ENCODE measurements at regions not wholly inside any gene's neighbourhood (a gene's known extent, or its start where the extent isn't known, plus 50 kb on each side); places are given as distances from the start of the nearest gene placed in this dataset.

DNA sequence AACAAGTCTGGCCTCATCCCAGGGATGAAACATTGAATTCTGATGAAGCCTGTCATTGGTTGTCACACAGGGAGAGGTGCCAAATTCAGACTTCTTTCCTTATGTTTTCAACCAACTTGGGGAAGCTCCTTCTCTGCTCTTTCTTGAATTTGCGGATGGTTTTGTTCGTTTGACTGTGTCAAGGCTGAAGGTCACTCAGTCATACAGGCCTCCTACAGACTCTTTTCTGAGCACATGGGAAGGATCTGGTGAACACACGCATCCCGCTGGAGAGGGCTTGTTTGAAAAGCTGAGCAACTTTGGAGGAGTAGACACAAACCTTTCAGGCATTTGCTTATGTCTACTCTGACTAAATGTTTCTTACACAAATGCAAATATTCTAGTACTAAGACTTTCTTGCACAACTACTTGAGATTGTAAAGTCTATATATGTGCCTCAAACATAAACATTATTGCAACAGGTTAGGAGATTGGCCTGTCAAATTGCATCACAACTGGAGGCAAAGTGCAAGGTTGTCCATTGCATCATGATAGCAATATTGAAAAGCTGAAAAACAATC is 151.5 kb upstream of the NR3C1 start:
- DNase-seq, result no peak

DNA sequence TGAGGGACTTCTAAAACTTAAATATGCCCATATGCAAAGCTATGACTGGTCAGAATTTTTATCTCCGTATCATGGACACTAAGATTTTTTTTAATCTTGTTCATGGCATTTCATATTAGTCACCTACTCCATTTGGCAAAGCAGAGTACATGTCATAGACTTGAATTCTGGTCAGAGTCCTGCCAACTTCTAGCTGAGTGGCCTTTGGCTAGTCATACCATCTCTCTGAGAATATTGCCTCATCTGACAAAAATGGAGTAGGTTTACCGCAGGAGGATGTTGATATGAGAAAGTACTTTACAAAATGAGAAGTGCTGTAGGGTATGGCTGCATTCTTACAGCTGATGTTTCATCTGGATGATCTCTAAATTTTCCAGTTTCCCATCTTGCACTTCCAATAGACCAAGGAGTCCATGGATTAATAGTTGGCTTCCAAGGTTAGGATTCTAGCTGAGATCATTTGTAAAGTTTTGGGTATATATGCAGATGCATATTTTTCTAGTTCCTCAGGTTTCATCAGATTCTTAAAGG is 150.8 kb upstream of the NR3C1 start:
- DNase-seq, result no peak

DNA sequence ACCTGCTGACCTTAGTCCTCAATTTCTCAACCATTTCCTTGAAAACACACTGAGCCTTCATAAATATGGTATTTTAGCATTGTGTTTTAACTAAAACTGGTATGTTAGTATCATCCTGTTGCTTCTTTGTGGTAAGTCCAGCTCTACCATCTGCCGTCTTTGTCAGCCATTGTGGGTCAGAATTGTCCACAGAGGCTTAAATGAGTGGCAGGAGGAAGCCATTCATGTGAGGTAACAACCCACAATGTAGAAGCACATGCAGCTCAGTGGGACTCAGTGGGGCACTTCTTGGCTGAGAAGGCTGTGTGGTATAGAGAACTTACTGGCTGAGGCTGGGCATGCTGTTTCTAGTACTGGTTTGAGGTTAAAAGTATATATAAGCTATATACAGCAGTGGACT is 149.2 kb upstream of the NR3C1 start:
- DNase-seq, result no peak

DNA sequence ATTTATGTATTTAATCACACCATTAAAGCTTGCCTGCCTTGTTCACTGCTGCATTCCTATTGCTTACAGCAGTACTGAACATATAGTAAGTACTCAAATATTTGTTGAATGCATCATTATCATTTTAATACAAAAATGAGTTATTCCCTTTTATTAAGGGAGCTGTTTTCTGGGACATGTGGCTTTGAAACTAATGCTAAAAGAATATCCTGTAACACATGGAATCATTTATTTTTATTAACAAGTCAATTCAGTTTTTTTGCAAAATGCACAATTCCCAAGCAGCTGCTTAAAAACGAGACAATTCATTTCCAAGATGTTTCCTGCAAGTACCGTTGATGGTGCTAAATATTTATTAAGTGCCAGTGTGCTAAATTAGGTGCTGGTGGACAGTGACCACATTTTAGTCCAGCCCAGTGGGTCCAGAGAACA is 148.3 kb upstream of the NR3C1 start:
- no peak for DNase-seq

DNA sequence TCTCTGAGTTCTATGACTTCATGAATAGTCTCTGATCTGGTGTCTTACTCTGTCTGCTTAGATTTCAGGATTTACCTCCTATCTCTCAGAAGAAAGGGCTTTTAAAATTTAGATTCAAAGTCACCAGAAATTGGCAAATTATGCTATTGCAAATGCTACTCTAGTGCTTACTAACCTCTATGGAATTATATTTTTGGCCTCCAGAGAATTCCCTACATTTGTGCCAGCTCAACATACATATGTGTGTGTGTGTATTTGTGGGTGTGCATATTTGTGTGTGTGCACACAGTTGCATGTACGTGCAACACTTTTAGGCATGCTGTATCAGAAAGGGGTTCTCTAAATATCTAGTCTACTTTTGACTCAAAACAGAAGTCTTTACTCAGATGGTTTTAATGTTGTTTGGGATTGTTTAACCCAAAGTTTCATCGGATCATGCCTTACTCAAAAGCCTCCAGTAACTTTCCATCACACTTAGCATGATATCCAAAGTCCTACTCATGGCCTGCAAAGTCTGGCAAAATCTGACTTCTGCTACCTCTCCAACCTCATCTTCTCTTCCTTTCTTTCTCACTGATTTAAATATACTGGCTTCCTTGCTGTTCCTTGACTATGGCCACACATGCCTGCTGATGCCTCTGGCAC is 147.6 kb upstream of the NR3C1 start:
- no peak for DNase-seq

DNA sequence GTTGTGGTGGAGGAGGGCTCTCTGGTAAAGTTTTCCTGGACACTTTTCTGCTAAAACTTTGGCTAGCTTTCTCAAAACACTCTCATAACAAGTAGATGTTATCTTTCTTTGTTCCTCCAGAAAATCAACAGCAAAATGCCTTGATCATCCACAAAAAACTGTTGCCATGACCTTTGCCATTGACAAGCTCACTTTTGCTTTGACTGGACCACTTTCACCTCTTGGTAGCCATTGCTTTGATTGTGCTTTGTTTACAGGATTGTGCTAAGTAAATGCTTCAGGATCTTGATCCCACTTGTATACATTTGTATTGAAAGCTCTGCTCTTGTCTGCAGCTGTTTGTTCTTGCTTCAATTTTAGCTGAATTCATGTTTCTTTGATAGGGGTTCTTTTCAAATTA is 143.9 kb upstream of the NR3C1 start:
- no peak for DNase-seq

DNA sequence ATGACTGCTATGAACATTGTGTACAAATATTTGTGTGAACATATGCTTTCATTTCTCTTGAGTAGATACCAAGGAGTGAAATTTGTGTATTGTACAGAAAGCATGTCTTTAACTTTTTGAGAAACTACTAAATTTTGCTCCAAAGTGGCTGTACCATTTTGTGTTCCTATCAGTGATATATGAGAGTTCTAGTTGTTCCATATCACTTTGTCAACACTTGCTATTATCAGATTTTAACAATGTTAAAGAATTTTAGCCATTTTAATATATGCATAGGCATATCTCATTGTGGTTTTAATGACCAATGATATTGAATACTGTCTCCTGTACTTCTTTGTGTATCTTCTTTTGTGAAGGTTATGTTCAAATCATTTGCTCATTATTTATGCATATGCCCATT is 142.9 kb upstream of the NR3C1 start:
- no peak for DNase-seq

DNA sequence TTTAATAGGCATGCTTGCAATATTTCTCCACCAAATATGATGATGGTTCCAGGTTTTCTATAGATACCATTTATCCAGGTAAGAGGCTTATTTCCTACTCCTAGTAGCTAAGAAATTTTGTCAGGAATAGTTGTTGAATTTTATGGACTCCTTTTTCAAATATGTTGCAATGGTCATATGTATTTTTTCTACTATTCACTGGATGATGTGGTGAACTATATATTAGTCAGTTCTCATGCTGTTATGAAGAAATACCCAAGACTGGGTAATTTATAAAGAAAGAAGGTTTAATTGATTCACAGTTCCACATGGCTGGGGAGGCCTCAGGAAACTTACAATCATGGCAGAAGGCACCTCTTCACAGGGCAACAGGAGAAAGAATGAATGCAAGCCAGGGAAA is 141.1 kb upstream of the NR3C1 start:
- no peak for DNase-seq

DNA sequence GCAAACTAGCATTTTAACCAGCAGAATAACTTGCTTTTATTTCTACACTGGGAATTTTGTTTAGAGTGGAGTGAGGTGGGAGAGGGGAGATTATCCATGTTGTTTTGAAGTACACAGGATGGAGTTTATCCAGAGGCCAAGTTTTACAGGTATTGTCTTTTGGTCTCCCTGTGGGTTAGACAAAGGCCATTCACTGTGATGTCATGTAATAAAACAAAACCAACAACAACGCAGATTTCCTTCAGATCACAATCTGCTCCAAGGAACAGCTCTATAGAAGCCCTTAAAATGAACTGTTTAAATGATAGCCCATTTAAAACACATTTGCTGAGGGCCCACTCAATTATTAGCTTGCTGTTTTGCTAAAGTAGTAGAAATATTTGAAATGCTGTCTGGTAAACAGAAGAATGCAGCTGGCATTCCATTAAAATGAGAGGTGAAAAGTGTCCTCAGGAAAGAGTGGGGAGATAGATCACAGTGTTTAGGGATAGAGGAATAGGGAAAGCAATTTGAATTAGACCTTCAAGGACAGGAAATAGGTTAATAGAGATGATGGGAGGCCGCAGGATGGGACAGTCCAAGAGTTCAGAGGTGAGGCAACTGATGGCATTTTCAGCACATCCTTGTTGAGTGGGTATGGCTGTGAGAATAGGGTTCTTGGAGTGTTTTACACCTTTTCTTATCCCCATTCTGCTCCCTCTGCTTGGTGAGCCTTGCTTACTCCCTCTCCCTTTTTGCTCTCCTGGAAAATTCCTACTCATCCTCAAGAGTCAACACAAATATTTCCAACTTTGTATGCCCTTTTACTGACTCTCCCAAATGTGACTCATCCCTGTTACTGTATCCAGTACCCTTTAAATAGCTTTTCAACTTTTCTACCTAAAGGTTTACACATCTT is 140.1 kb upstream of the NR3C1 start:
- DNase-seq, result no peak

DNA sequence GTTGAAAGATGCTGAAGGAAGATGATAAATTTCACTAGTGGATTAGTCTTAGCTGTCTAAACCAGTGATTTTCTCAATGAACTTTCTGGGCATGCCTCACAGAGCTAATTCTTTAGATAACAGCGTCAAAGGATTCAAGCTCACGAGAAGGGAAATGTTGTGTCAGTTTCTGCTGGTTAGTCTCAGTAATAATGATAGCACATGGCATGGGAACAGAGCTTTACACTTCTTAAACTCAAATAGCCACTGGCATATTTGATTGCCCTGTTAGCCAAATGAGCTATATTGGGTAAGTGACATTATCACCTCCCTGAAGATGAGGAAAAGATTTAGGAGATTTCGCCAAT is 139.3 kb upstream of the NR3C1 start:
- DNase-seq, result no peak

DNA sequence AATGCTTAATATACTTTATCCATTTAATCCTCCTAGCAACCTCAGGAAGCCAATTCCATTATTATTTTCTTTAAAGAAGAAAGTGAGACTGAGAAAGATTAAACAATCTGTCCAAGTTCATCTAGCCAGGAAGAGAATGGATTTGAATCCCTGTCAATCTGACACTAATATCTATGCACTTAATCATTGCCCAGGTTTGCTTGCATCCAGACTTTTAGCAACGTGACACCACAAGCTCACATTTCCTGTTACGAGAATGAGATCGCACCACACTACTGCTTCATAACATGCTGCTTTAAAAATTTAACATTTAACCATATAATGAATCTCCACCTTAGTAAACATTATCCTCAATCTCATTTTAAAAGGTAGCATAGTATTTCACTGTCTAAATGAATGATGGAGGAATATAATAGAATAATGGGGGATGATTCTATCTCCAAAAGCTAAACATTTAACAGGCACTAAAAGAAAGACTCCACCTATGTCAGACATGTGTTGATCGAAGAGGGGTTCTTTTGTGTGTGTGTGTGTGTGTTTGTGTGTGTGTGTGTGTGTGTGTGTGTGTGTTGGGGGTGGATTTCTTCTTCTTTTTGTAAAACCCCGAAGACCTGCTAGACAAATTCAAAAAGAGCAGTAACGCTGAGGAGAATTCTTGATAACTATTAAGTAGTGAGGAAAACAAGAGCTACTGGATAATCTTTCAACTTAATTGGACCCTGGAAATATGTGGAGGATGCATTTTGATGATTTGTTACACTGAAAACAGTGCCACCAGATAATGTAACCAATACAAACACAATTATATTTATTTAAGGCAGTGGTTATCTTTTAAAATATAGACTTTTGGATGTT is 138.7 kb upstream of the NR3C1 start:
- no peak for DNase-seq

DNA sequence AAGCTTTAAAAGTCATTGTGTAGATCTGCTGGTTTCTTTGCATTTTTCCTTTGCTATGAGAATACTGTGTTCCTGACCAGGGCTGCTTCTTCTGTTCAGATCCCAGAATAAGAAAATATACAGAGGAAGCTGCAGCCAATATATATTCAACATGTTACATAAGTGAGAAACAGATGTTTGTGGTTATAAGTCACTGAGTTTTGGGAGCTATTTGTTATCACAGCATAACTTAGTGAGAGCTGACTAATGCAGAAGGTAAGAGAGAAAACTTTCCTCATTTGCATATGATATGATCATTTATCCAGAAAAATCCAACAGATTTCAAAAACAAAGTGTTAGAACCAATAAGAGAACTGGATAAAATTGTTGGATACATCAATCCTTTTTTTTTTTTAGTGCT is 136.3 kb upstream of the NR3C1 start:
- no peak for DNase-seq

DNA sequence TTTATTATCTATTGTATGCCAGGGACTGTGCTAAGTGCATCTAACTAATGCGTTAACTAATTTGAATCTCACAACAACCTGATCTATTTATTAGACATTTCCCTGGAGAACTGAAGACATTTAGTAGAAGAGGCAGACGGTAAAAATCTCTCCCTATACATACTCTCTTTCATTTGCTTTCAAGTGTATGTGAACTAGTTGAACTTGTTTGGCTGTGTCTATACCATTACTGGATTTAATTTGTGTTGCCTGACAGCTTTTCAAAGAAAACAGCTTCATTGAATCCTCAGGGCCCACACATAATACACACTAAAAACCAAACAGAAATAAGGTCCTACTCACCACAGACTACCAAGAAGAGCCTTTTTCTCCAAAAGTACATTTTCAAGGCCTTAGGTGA is 133.6 kb upstream of the NR3C1 start:
- no peak for DNase-seq

DNA sequence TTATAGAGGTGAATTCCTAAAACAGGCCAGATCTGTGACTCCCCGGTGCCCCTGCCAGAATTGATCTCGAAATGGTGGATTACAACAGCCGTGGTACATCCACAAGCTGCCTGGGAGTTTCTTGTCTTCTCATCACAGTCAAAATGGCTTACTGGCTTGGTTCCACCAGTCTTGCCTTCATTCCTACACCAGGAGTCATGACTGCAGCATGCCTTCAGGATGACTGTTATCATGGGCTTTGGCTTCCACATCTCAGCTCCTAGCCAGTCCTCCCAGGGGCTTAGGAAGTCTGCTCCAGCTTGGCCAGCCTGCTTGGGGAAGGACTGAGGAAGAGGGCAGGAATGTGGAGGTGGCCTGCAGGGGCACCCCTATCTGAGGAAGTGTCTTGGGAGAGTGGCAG is 132.9 kb upstream of the NR3C1 start:
- DNase-seq, result no peak

DNA sequence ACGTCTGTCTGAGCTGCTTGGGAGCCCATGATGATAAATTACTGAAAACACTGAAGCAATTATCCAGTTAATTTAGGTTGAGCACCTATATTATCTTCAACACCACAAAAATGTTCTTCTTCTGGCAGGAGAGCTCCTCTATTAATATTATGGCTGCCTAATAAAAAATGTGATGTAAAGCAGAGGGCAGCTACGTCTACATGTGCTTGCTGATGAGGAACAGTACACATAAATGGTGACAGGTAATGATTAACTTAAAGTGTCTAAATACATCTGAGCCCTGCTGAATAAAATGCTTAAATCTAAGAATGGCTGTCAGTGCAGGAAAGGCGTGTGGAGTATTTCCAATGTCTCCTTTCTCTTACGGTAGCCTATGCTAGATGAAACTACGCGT is 131.3 kb upstream of the NR3C1 start:
- no peak for DNase-seq

DNA sequence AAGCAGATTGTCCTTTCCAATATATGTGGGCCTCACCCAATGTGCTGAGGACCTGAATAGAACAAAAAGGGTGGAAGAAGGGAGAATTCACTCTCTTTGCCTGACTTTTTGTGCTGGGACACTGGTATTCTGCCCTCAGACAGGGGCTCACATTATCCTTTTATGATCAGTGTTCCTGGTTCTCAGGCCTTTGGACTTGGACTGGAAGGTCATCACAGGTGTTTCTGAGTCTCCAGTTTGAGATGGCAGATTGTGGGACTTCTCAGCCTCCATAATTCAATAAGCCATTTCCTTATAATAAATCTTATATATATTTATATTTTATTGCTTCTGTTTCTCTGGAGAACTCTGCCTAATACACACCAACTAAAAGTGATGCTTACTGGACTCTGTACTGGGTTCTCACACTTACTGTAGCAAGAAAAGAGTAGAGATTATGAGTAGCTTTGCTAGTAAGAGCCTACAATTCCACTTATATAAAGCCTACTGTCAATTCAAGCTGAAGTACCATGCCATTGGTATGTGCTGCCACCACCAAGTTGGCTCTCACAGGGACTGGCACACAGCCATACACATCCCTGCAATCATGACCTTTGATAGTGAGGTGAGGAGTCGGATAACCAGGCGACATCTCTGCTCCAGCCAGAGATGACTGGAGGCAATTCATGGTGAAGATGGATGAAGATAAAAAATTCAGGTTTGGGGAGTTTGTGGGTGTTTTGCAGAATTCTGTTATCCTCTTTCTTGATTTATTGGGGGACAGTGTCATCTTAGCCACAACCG is 130.7 kb upstream of the NR3C1 start:
- no peak for DNase-seq

DNA sequence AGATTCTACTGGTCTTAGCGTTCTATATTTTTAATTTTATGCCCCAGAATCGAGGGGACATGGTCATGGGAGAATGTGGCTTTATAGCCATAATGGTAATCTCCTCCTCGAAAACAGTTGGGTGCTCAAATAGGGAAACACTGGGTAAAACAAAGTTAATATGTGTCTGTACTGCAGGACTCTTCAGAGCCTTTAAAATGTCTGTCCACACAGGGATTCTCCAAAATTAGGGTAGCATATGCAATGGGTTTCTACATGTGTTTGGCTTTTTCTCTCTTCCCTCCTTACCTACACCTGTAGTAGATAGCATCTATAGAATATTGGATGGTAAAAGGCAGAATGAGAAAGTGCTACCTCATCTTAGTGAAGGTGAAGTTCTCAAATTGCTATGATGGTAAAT is 130.0 kb upstream of the NR3C1 start:
- no peak for DNase-seq

DNA sequence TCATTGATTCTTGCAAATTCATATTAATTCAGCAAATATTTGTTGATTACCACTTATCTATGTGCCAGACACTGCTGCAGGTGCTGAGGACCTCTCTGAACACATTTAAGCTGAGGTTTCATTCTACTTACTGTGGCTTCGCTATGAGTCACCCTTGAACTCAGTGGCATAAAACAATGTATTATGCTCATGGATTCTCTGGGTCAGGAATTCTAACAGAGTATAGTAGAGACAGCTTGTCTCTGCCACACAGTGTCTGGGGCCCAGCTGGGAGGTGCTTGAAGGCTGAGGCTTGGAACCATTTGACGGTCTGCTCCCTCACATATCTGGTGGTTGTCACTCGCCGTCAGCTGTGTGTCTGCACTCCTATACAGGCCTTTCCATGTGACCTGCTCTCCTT is 124.3 kb upstream of the NR3C1 start:
- no peak for DNase-seq

DNA sequence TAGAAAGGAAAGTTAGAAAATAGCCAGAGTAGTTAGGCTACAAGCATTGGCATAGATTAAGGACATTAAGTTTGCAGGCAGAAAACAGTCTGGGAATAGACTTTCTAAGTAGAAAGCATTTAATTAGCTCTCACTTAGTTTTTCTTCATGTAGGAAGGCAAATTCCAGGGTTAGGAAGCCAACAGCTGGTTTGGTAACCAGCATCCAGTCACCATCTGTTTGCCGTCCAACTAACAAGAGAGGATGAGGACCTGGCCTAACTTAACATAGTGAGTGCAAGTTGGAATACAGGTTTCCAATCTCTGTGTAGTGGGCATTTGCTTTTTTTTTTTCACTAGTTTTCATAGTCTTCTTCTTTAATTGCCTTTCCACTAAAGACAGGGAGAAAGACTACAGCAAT is 121.7 kb upstream of the NR3C1 start:
- no peak for DNase-seq

DNA sequence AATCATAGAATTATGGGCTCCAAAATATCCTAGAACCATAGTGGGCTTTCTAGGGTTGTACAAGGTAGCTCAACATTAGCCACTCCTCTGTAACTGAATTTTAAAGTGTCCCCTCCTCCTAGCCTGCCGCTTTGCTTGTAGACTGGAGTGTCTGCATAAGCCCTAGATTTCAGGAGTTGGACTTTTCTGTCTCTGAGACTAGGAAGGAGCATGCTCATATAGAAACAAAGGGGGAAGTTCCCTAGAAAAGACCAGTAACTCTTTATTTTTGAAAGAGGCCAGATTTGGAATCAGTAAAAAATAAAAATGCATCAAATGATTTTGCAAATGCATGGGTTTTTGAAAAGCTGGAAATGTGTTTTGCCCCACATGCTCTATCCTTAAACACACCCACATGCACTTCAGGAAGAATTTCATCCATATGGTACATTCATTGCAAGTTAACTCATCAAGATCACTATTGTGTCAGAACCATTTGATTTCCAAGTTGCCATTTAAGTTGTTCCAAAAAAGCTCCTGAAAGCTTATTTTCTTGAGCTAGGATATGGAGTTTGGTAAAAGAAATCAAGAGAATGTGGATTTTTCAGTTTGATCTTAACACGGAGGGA is 121.0 kb upstream of the NR3C1 start:
- DNase-seq, result no peak

DNA sequence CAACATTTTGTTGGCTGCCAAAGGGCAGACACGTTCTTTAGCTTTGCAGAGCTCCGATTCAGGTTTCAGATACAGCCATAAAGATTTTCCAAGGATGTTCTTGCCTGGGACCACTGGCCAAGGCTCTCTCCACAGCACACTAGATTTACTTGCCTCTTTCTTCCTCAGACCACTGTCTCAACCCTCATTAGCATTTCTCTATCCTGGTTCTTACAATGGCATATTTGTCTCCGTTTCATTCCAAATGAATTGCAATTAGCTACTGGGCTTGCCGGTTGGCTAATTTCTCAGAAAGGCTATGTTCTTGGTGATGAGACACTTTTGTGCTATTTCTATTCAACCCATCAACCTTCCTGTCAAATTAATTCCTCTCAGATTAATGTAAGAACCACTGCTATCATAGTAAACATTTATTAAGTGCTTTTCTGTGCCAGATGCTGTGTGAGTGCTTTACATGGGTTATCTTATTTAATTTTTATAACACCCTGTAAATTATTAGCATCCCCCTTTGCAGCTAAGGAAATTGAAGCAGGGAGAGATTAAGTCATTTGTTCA is 118.4 kb upstream of the NR3C1 start:
- no peak for DNase-seq

DNA sequence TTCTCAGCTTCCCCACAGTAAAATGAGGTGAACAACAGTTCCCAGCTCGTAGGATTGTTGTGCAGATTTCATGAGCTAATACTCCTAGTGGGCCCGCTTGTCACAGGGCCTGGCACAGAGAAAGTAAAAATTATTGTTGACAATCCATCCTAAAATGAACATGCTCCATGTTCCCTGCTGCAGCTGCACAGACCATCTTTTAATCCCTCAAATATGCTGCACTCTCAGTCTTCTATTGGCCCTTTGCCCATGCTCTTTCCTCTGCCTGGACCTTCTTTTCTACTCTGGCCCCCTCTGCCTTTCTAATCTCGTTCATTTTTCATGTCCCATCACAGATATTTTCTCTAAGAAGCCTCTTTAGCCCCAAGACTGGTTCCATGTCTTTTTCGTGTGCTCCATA is 117.7 kb upstream of the NR3C1 start:
- DNase-seq, result no peak

All from NCI-H1092 treated with DMSO at 0.1 percent for 48 hours (cell line).